Mammary epithelial cell (primary cell): ENCODE measurements at regions not wholly inside any gene's neighbourhood (a gene's known extent, or its start where the extent isn't known, plus 50 kb on each side); places are given as distances from the start of the nearest gene placed in this dataset.

Source experiments
- CTCF ChIP-seq, 2 donors: IDR thresholded peaks in 1 of 2; conservative IDR thresholded peaks in 1 of 2; 2 replicates each; pipeline ENCODE4 v1.5.1; 2011 to 2012; ENCODE audit warnings: inconsistent platforms in 2 of 2, low read length in 2 of 2, mild to moderate bottlenecking in 2 of 2, control low read depth in 1 of 2, low read depth in 1 of 2; ENCODE audit not compliant: insufficient read depth in 1 of 2; ENCODE audit errors: extremely low read depth in 1 of 2
- EZH2 ChIP-seq: IDR thresholded peaks from 2 replicates; pipeline ENCODE4 v1.6.1; 2012; ENCODE audit warnings: low read length, inconsistent platforms, borderline replicate concordance

GRCh38 chr2:226585130-226585561, 214.5 kb downstream of the IRS1 start:
- no peak for TF ChIP-seq CTCF (conservative IDR thresholded peaks at IDR 0.05 in 1 of 2, IDR thresholded peaks at IDR 0.05 in 1 of 2; ENCODE audit: extremely low read depth in 1 of 2, insufficient read depth in 1 of 2, low read depth in 1 of 2, low read length in 2 of 2)
- TF ChIP-seq EZH2: no peak
